A673 (cell line): ENCODE measurements at regions not wholly inside any gene's neighbourhood (a gene's known extent, or its start where the extent isn't known, plus 50 kb on each side); places are given as distances from the start of the nearest gene placed in this dataset.
A peak's percentile ranks its signal among the peaks of the same experiment; 100 is the strongest.

Experiments
- BruUV-seq: library from RNA; stranded (reverse); fragments of 400-500 nt; replicated peaks from 2 replicates; lab custom pipeline; 2021; lab: Mats Ljungman, UMichigan
- CTCF ChIA-PET: fragments of 300-600 bp; sonication (Branson Sonifier 250); formaldehyde crosslinking; loops from one replicate; lab custom pipeline; 2022; ENCODE audit warnings: antibody characterized with exemption; lab: Charles Lee
- POLR2A ChIA-PET: fragments of 300-600 bp; sonication (Branson Sonifier 250); formaldehyde crosslinking; loops from one replicate; lab custom pipeline; 2022; ENCODE audit warnings: antibody characterized with exemption; ENCODE audit not compliant: low non-redundant PET; lab: Charles Lee
- DNase-seq: peaks from one replicate; pipeline ENCODE4 v3.0.0-alpha.2; 2015; ENCODE audit warnings: low spot score
- H3K27ac ChIP-seq: fragments of 200-600 bp; sonication (generic); 2 replicates; pipeline ENCODE4 v1.5.1; 2016; ENCODE audit warnings: mixed run types, low read depth, mild to moderate bottlenecking, mixed read lengths, antibody characterized with exemption, low read length; ENCODE audit not compliant: poor library complexity, severe bottlenecking
- H3K27me3 ChIP-seq: fragments of 200-600 bp; sonication (generic); replicated peaks from 2 replicates; pipeline ENCODE4 v1.6.1; 2017; ENCODE audit warnings: mixed run types, low read depth, mild to moderate bottlenecking, mixed read lengths, antibody characterized with exemption, low read length; ENCODE audit not compliant: insufficient read depth, poor library complexity
- H3K36me3 ChIP-seq: fragments of 200-600 bp; sonication (generic); 2 replicates; pipeline ENCODE4 v1.6.1; 2016; ENCODE audit warnings: mixed run types, mild to moderate bottlenecking, mixed read lengths, antibody characterized with exemption, low read length; ENCODE audit not compliant: insufficient read depth, poor library complexity, severe bottlenecking
- H3K4me1 ChIP-seq: fragments of 200-600 bp; sonication (generic); 2 replicates; pipeline ENCODE4 v1.6.1; 2017; ENCODE audit warnings: mixed run types, mild to moderate bottlenecking, mixed read lengths, antibody characterized with exemption, low read length; ENCODE audit not compliant: insufficient read depth, poor library complexity, severe bottlenecking
- H3K4me3 ChIP-seq: fragments of 200-600 bp; sonication (generic); 2 replicates; pipeline ENCODE4 v1.5.1; 2016; ENCODE audit warnings: low read depth, mixed run types, mild to moderate bottlenecking, mixed read lengths, low read length; ENCODE audit not compliant: poor library complexity, severe bottlenecking
- H3K9me3 ChIP-seq: fragments of 200-600 bp; sonication (generic); 2 replicates; pipeline ENCODE4 v1.6.1; 2016; ENCODE audit warnings: mixed run types, low read depth, mild to moderate bottlenecking, mixed read lengths, antibody characterized with exemption, low read length; ENCODE audit not compliant: poor library complexity, severe bottlenecking
- CTCF ChIP-seq: fragments of 300-800, 200-600 bp; sonication (generic); conservative IDR thresholded peaks from 2 replicates; pipeline ENCODE4 v1.5.1; 2017; ENCODE audit warnings: low read depth, mild to moderate bottlenecking, antibody characterized with exemption, low read length, moderate library complexity, mixed read lengths
- EZH2 ChIP-seq: fragments of 200-600 bp; sonication (generic); IDR thresholded peaks from 2 replicates; pipeline ENCODE4 v1.6.1; 2017; ENCODE audit warnings: borderline replicate concordance, low read depth, mild to moderate bottlenecking, mixed read lengths, antibody characterized with exemption, low read length; ENCODE audit not compliant: poor library complexity, severe bottlenecking
- intact Hi-C: fragments of 100-400 bp; cut with micrococcal nuclease; formaldehyde crosslinking; loops from one replicate; pipeline ENCODE4 v1.10.0; 2022; ENCODE audit not compliant: unreplicated experiment

DNA sequence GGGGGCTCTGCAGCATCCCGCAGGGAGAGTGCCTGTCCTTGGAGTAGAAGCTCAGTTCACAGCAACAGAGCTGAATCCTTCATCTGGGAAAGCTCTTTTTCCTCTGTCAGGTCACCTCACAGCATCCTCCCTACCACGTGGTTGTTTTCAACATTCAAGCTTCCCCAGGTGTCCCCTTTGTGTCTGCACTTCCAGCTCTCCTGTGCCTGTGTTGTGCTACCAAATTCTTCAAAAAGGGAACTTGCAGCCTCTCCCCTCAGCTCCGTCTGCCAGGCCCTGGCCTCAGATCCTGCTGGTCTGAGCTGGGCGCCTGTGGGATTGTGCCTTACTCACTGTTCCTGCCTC lies 108.4 kb downstream of the FOXF2 start:
- no peaks in the 10 kb centered on the region for H3K9me3 ChIP-seq
- intact Hi-C loops = no loop called here
- no TSS peak for BruUV-seq
- no peaks in the 10 kb centered on the region for H3K4me1 ChIP-seq
- H3K27ac ChIP-seq = no peak overlapping the region
- no peaks in the 10 kb centered on the region for H3K36me3 ChIP-seq
- no peaks in the 10 kb centered on the region for H3K27me3 ChIP-seq
- TF ChIP-seq CTCF = no peak
- TF ChIP-seq EZH2 = no peak
- no peak overlapping the region for H3K4me3 ChIP-seq
- no peak for DNase-seq
- ChIA-PET POLR2A (no interaction called here), CTCF (no interaction called here)

GRCh38 chr6:1498491-1499113 lies 109.2 kb downstream of the FOXF2 start:
- Histone ChIP-seq H3K9me3 (no peaks in the 10 kb centered on the region), H3K4me1 (no peaks in the 10 kb centered on the region), H3K4me3 (no peak overlapping the region), H3K27ac (no peak overlapping the region), H3K27me3 (peaks cover 6% of the 10 kb centered on the region), H3K36me3 (no peaks in the 10 kb centered on the region)
- DNase-seq = peak; percentile 7
- no TSS peak for BruUV-seq
- TF ChIP-seq EZH2 = no peak
- TF ChIP-seq CTCF = peak; percentile 48
- intact Hi-C loops = no loop called here
- POLR2A ChIA-PET = no interaction called here
- CTCF ChIA-PET = no interaction called here

GRCh38 chr6:1499777-1500176 lies 109.9 kb upstream of the FOXC1 start:
- Histone ChIP-seq H3K27me3 (peaks cover 12% of the 10 kb centered on the region), H3K9me3 (no peaks in the 10 kb centered on the region), H3K36me3 (no peaks in the 10 kb centered on the region), H3K4me3 (no peak overlapping the region), H3K27ac (no peak overlapping the region), H3K4me1 (no peaks in the 10 kb centered on the region)
- POLR2A ChIA-PET = no interaction called here
- DNase-seq = no peak
- CTCF ChIA-PET = no interaction called here
- no peak for TF ChIP-seq EZH2
- TF ChIP-seq CTCF = no peak
- BruUV-seq = no TSS peak
- intact Hi-C loops = no loop called here
